WI38 (cell line): ENCODE measurements at regions not wholly inside any gene's neighbourhood (a gene's known extent, or its start where the extent isn't known, plus 50 kb on each side); places are given as distances from the start of the nearest gene placed in this dataset.

Source experiments
- H3K4me3 ChIP-seq: 2 replicates; pipeline ENCODE4 v1.5.1; 2011; ENCODE audit warnings: low read depth, mild to moderate bottlenecking, control low read depth, low read length
- TF ChIP-seq, protein P1 (sequence below): IDR thresholded peaks from 2 replicates; pipeline ENCODE4 v1.5.1; 2012; ENCODE audit warnings: low read depth, mild to moderate bottlenecking, control low read depth, low read length

DNA sequence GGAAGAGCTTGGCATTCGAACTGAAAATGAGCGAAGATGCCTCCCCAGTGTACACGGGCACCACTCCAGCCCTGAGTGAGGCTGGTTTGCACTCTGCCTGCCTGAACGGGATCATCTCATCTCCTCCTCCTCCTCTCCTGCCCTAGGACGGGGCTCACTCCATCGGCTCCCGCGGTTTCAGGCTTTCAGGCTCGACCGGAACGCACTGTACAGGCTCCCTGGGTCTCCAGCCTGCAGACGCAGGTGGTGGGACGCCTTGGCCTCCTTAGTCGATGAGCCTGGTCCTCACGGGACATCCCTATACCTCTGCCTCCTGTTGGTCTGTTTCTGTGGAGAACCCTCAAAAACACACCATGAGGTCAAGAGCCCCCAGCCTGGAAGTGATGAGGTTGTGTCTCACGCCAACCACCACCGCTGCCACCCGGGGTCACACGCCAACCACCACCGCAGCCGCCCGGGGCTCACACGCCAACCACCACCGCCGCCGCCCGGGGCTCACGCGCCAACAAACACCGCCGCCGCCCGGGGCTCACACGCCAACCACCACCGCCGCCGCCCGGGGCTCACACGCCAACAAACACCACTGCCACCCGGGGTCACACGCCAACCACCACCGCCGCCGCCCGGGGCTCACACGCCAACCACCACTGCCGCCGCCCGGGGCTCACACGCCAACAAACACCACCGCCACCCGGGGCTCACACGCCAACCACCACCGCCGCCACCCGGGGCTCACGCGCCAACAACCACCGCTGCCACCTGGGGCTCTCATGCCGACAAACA, 56.3 kb downstream of the FOXL3 start:
- H3K4me3 ChIP-seq: no peak overlapping the region
- TF ChIP-seq, protein P1, sequence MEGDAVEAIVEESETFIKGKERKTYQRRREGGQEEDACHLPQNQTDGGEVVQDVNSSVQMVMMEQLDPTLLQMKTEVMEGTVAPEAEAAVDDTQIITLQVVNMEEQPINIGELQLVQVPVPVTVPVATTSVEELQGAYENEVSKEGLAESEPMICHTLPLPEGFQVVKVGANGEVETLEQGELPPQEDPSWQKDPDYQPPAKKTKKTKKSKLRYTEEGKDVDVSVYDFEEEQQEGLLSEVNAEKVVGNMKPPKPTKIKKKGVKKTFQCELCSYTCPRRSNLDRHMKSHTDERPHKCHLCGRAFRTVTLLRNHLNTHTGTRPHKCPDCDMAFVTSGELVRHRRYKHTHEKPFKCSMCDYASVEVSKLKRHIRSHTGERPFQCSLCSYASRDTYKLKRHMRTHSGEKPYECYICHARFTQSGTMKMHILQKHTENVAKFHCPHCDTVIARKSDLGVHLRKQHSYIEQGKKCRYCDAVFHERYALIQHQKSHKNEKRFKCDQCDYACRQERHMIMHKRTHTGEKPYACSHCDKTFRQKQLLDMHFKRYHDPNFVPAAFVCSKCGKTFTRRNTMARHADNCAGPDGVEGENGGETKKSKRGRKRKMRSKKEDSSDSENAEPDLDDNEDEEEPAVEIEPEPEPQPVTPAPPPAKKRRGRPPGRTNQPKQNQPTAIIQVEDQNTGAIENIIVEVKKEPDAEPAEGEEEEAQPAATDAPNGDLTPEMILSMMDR: no peak

DNA sequence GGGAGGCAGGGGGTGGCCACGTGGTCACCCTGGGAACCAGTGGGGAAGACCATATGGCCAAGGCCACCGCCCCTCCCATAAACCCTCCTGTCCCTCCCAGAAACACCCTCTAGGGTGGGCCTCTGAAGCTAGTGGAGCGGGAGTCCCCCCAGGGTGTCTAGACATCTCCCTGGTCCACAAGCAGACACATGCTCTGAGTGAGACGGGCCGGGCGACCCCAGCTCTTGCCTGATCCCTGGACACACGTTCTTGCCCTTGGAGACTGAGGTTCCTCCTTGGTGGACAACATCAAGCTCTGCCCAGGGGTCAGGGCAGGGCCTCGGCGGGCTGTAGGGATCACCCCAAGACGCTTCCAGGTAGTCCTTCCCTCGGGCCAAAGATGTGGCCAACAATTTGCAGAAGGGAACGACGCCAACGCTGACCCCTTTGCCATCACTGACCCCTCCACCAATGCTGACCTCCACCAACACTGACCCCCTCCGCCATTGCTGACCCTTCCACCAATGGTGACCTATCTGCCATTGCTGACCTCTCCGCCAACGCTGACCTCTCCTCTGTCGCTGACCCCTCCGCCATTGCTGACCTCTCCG, 57.1 kb downstream of the FOXL3 start:
- H3K4me3 ChIP-seq: no peak overlapping the region
- TF ChIP-seq, protein P1: no peak

DNA sequence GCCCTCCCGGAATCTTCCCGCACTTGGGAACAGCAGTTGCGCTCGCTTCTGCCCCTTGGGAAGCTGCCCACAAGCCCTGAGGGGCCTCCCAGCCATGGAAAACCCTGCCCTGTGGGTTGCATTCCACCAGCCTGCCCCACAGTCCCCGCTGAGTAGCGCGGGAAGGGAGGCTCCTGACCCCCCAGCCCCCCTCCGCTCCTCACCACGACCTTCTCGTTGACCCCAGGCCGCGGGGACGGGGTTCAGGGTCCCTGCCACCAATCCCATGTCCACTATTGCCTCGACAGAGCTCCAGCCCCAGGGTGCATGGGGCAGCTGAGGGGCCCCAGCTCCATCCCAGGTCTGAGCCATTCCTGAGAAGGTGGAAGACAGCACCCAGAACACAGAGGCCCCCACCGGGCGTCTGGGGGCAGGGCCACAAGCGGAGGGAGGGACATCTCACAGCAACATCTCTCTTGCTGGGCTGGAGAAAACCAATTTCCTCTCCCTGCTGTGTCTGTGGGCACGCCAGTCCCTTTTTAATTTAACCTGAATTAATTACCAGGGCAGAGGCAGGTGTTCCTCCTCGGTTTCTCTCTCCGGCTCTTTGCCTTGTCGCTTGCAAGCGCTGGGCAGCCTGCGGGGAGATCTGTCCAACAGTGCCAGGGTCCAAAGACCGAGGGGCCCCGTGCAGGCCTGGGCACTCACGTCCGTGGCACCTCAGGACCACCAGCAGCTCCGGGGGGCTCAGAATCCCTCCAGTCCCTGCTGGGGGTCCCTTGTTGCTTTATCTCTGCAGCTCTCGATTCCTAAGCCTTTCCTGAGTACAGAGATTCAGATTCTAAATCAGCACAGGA, 57.9 kb downstream of the FOXL3 start:
- TF ChIP-seq, protein P1: no peak
- H3K4me3 ChIP-seq: no peak overlapping the region

DNA sequence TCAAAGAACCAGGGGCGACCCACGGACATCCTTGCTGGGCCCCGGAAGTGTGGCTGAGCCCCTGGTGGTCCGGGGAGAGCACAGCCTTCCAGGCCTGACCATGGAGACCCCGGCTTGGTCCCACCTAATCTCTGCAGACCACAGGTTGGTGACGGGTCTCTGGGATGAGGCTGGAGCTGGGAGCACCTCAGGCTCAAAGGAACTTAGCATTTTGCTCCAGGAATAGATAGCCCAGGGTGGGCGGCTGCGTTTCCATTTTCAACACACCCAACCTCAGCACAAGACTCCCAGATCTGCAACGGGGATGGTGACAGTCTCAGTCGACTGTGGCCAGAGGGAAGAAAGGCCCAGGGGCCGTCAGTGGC, 58.5 kb downstream of the FOXL3 start:
- H3K4me3 ChIP-seq: no peak overlapping the region
- TF ChIP-seq, protein P1: no peak

DNA sequence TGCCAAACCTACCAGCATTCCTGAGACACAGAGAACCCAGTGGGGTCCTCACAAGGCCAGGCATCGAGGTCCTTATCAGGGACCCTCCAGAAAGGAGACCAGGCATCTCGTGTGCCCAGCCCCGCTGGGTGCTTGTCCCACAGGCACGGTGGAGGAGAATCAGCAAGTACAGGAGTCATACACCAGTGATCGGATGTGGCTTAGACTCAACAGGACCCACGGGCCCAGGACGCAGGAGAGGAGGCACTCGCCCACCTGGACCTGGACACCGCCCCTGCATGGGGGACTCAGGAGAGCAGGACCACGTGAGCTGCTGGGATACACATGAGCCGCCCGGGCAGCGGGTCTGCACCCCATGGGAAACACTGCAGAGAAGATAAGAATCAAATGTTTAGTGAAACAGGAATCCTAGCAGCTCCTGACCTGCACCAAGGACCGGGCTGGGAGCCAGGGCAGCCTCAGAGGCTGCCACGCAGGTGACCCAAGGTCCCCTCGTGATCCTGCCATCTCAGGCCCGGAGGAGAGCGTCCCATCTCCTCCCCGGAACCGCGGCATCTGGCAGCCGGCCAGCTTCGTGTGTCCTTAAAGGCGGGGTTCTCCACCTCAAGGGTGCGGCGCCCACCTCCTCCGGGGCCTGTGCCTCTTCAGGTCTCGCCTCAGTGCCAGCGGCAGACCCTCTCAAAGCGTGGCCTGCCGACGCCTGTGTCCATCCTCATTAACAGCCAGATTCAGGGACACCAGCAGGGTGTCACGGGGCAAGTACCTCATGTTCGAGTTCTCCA, 59.2 kb downstream of the FOXL3 start:
- H3K4me3 ChIP-seq: no peak overlapping the region
- TF ChIP-seq, protein P1: no peak

DNA sequence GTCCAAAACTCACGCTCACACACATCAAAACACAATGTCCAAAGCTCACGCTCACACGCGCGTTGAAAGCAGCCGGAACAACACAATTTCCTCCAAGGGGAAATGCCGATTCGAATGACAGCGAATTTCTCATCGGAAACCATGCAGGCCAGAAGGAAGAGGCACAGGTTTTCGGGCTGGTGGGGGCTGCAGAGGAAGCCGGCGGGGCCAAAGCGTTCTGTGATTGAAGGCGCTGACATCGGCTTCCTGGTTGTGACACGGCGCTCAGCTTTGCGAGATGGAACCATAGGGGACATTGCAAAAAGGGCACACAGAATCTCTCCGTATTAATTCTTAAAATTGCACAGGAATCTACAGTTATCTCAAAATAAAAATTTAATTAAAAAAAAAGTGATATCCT, 61.3 kb downstream of the FOXL3 start:
- TF ChIP-seq, protein P1: no peak
- H3K4me3 ChIP-seq: no peak overlapping the region
